Lung (tissue), 11 donors: ENCODE measurements at regions not wholly inside any gene's neighbourhood (a gene's known extent, or its start where the extent isn't known, plus 50 kb on each side); places are given as distances from the start of the nearest gene placed in this dataset.
A peak's percentile ranks its signal among the peaks of the same experiment; 100 is the strongest.

Source experiments
- ATAC-seq: fragments of 200-7000 bp; cut with Tn5 transposase; one replicate; pipeline ENCODE4 v1.9.1; 2020; ENCODE audit warnings: moderate number of reproducible peaks; ENCODE audit not compliant: insufficient read depth, low FRiP score
- DNase-seq, 3 donors: peaks; one replicate each; pipeline ENCODE4 v3.0.0-alpha.2; 2013 to 2017
- H3K27ac ChIP-seq, 2 donors: one replicate each; pipeline ENCODE4 v1.5.1; 2013; ENCODE audit warnings: mild to moderate bottlenecking in 2 of 2, moderate library complexity in 2 of 2, control low read depth in 1 of 2, inconsistent platforms in 1 of 2, low read depth in 1 of 2, low read length in 1 of 2
- H3K27me3 ChIP-seq, 3 donors: one replicate each; pipeline ENCODE4 v1.5.1; 2013; ENCODE audit warnings: low read length in 2 of 3; ENCODE audit not compliant: control insufficient read depth in 3 of 3, insufficient read depth in 3 of 3
- H3K36me3 ChIP-seq, 4 donors: one replicate each; pipeline ENCODE4 v1.5.1; 2013; ENCODE audit warnings: low read length in 4 of 4, mild to moderate bottlenecking in 1 of 4, moderate library complexity in 1 of 4; ENCODE audit not compliant: control insufficient read depth in 4 of 4, insufficient read depth in 4 of 4
- H3K4me1 ChIP-seq, 5 donors: one replicate each; pipeline ENCODE4 v1.5.1; 2013; ENCODE audit warnings: low read length in 5 of 5, mild to moderate bottlenecking in 2 of 5, moderate library complexity in 1 of 5; ENCODE audit not compliant: control insufficient read depth in 5 of 5, insufficient read depth in 5 of 5
- H3K4me3 ChIP-seq: one replicate; pipeline ENCODE4 v1.5.1; 2013; ENCODE audit warnings: mild to moderate bottlenecking, control low read depth, moderate library complexity
- H3K9ac ChIP-seq, 2 donors: one replicate each; pipeline ENCODE4 v1.5.1; 2013; ENCODE audit warnings: low read length in 2 of 2, control low read depth in 1 of 2; ENCODE audit not compliant: insufficient read depth in 1 of 2
- H3K9me3 ChIP-seq, 4 donors: one replicate each; pipeline ENCODE4 v1.5.1; 2013; ENCODE audit warnings: low read length in 3 of 4, mild to moderate bottlenecking in 1 of 4, moderate library complexity in 1 of 4; ENCODE audit not compliant: control insufficient read depth in 4 of 4, insufficient read depth in 3 of 4
- WGBS, 2 donors: extraction: QIAGEN DNeasy Blood & Tissue Kit; methylation state at CpG; one replicate each; pipeline ENCODE4 v1.1.7; 2013; 5-methylcytosine and 5-hydroxymethylcytosine counted together
- TF ChIP-seq, protein P1 (sequence below): IDR thresholded peaks from 2 replicates; pipeline ENCODE4 v1.5.1; 2012; ENCODE audit warnings: mild to moderate bottlenecking; ENCODE audit errors: control extremely low read depth, extremely low read depth
- donor health status: control.
- donor health status: control.
- donor health status: Bipolar disorder and iron deficiency.
- donor health status: healthy.
- donor health status: DM: yes; HTN: yes; CAD: no.

DNA sequence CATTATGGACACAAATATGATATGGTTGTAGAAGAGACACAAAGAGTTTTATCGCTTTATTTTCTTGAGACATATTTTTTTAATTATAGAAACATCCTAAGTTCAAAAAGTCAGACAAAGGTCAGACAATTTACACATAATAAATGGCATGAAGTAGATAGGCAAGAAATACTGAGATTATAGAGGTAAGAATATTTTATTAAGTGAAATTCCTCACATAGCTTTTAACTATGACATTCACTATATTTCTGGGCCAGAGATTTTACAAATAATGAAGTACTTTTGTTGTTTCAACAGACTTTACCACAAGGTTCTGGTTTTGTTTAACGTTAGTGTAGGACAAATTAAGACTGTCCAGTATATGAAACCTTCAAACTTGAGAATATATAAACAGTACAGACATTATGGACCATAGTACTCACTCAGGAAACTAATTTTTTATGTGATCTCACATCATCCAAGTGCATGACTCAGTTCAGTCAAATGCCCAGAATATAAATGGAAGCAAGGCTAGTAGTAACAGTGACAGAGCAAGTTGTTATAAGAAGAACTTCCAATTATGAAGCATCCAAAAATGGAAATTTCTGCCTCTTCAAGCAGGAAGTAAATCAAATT, 394.8 kb downstream of the KCNJ2 start:
- Histone ChIP-seq H3K36me3 (no peaks in the 10 kb centered on the region), H3K4me3 (no peak overlapping the region), H3K4me1 (peaks cover 0 to 8% (median 4%) of the 10 kb centered on the region in 5 donors), H3K9ac (no peak overlapping the region), H3K27ac (peak overlapping the region in 1 of 2 donors; percentile 33), H3K9me3 (no peaks in the 10 kb centered on the region), H3K27me3 (no peaks in the 10 kb centered on the region)
- no peak for DNase-seq
- WGBS, 2 donors, result 78 to 87% methylated on average over 2 of the region's 2 CpGs
- no peak for ATAC-seq
- TF ChIP-seq, protein P1, sequence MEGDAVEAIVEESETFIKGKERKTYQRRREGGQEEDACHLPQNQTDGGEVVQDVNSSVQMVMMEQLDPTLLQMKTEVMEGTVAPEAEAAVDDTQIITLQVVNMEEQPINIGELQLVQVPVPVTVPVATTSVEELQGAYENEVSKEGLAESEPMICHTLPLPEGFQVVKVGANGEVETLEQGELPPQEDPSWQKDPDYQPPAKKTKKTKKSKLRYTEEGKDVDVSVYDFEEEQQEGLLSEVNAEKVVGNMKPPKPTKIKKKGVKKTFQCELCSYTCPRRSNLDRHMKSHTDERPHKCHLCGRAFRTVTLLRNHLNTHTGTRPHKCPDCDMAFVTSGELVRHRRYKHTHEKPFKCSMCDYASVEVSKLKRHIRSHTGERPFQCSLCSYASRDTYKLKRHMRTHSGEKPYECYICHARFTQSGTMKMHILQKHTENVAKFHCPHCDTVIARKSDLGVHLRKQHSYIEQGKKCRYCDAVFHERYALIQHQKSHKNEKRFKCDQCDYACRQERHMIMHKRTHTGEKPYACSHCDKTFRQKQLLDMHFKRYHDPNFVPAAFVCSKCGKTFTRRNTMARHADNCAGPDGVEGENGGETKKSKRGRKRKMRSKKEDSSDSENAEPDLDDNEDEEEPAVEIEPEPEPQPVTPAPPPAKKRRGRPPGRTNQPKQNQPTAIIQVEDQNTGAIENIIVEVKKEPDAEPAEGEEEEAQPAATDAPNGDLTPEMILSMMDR, result no peak

- Histone ChIP-seq H3K4me3 (no peak overlapping the region), H3K27me3 (no peaks in the 10 kb centered on the region), H3K27ac (no peak overlapping the region), H3K4me1 (peaks cover 0 to 2% (median 0%) of the 10 kb centered on the region in 5 donors), H3K9me3 (no peaks in the 10 kb centered on the region), H3K9ac (no peak overlapping the region), H3K36me3 (no peaks in the 10 kb centered on the region)
- DNase-seq, result no peak
- no peak for ATAC-seq
- TF ChIP-seq, protein P1, result no peak
- WGBS, 2 donors, result 91 to 94% methylated on average over 1 of the region's 1 CpG
Measured at GRCh38 chr17:70569128-70569527, 399.8 kb downstream of the KCNJ2 start.

GRCh38 chr17:70577456-70577855, 408.1 kb downstream of the KCNJ2 start:
- Histone ChIP-seq H3K27me3 (no peaks in the 10 kb centered on the region), H3K27ac (no peak overlapping the region), H3K4me1 (no peaks in the 10 kb centered on the region), H3K36me3 (no peaks in the 10 kb centered on the region), H3K9me3 (peaks cover 0 to 4% (median 0%) of the 10 kb centered on the region in 4 donors), H3K9ac (no peak overlapping the region), H3K4me3 (no peak overlapping the region)
- no peak for DNase-seq
- 95 to 98% methylated on average over 20 of the region's 20 CpGs for WGBS, 2 donors
- no peak for ATAC-seq
- TF ChIP-seq, protein P1, result no peak

DNA sequence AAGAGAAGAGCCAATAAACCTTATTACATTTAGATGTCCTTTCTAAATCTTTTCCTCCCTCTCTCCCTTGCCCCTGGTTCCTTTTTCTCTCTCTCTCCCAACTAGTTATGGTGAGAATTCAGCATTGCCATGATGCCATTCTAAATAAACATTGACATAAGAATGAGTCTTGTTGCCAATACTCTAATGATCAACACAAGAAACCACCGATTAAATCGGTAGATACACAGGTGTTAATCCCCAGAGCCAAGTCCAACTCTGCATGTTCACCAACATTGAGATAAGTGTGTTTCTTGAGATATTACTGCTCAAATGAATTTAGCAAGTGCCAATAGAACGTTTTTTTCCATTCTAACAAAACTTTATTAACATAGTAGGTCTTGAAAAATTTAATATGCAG, 412.1 kb downstream of the KCNJ2 start:
- DNase-seq, result no peak
- no peak overlapping the region for H3K4me3 ChIP-seq
- no peak overlapping the region for H3K9ac ChIP-seq
- no peaks in the 10 kb centered on the region for H3K4me1 ChIP-seq
- H3K36me3 ChIP-seq, result no peaks in the 10 kb centered on the region
- H3K27ac ChIP-seq, result no peak overlapping the region
- no peaks in the 10 kb centered on the region for H3K27me3 ChIP-seq
- H3K9me3 ChIP-seq, result peaks cover 0 to 5% (median 2%) of the 10 kb centered on the region in 4 donors
- ATAC-seq, result no peak
- 80 to 90% methylated on average over 3 of the region's 3 CpGs for WGBS, 2 donors
- TF ChIP-seq, protein P1, result no peak
